B cell (primary cell): ENCODE measurements at regions not wholly inside any gene's neighbourhood (a gene's known extent, or its start where the extent isn't known, plus 50 kb on each side); places are given as distances from the start of the nearest gene placed in this dataset.

ENCODE experiments used
- ATAC-seq: fragments of 200-7000 bp; cut with Tn5 transposase; one replicate; pipeline ENCODE4 v1.10.0; 2021; ENCODE audit warnings: low read depth, mild to moderate bottlenecking, moderate number of reproducible peaks, moderate library complexity
- CTCF ChIA-PET: fragments of 350-600 bp; sonication (Branson Sonifier 250); formaldehyde crosslinking; loops from one replicate; lab custom pipeline; 2021; ENCODE audit warnings: antibody characterized with exemption, inconsistent platforms; lab: Charles Lee
- POLR2A ChIA-PET: fragments of 350-600 bp; sonication (Branson Sonifier 250); formaldehyde crosslinking; loops from one replicate; lab custom pipeline; 2021; ENCODE audit warnings: antibody characterized with exemption; lab: Charles Lee
- DNase-seq: peaks from one replicate; pipeline ENCODE4 v3.0.0; 2013
- H2AFZ ChIP-seq: 2 replicates; pipeline ENCODE4 v1.6.1; 2012; ENCODE audit warnings: mild to moderate bottlenecking, low read depth, low read length; ENCODE audit not compliant: insufficient read depth, poor library complexity, severe bottlenecking
- H3K27ac ChIP-seq, 2 donors: 1 replicate in 1 of 2; 2 replicates in 1 of 2; pipeline ENCODE4 v1.5.1; 2012 to 2013; ENCODE audit warnings: low read length in 2 of 2, mild to moderate bottlenecking in 2 of 2, moderate library complexity in 1 of 2
- H3K27me3 ChIP-seq, 4 experiments: fragments of 200-600 bp in 1 of 4; sonication (generic) in 1 of 4; replicated peaks in 1 of 4; 1 replicate in 2 of 4; 2 replicates in 2 of 4; pipeline versions ENCODE4 v1.6.1 to v1.7.0; 2013 to 2016; ENCODE audit warnings: low read length in 3 of 4, mild to moderate bottlenecking in 2 of 4, mixed read lengths in 1 of 4, moderate library complexity in 1 of 4; ENCODE audit not compliant: insufficient read depth in 4 of 4, control insufficient read depth in 3 of 4; ENCODE audit errors: control extremely low read depth in 1 of 4
- H3K36me3 ChIP-seq, 2 experiments: replicated peaks in 1 of 2; 1 replicate in 1 of 2; 2 replicates in 1 of 2; pipeline versions ENCODE4 v1.6.1 to v1.7.1; 2013; ENCODE audit warnings: low read length in 1 of 2; ENCODE audit not compliant: insufficient read depth in 2 of 2, control insufficient read depth in 1 of 2; ENCODE audit errors: control extremely low read depth in 1 of 2, extremely low read depth in 1 of 2
- H3K4me1 ChIP-seq, 2 donors: fragments of 200-600 bp in 1 of 2; sonication (generic) in 1 of 2; 1 replicate in 1 of 2; 2 replicates in 1 of 2; pipeline versions ENCODE4 v1.5.1 to v1.6.1; 2013 to 2017; ENCODE audit warnings: low read length in 2 of 2; ENCODE audit not compliant: control insufficient read depth in 2 of 2, insufficient read depth in 2 of 2
- H3K4me2 ChIP-seq: replicated peaks from 2 replicates; pipeline ENCODE3; 2012; ENCODE audit warnings: mild to moderate bottlenecking, low read depth, low read length; ENCODE audit not compliant: poor library complexity, severe bottlenecking
- H3K4me3 ChIP-seq, 5 experiments: fragments of 200-600 bp in 1 of 5; sonication (generic) in 1 of 5; 1 replicate in 3 of 5; 2 replicates in 2 of 5; pipeline versions ENCODE4 v1.5.1 to v1.7.0; 2011 to 2016; ENCODE audit warnings: low read length in 4 of 5, mild to moderate bottlenecking in 4 of 5, low read depth in 2 of 5, control low read depth in 1 of 5, moderate library complexity in 1 of 5; ENCODE audit not compliant: insufficient read depth in 1 of 5; ENCODE audit errors: control extremely low read depth in 1 of 5, extremely low read depth in 1 of 5
- H3K79me2 ChIP-seq: fragments of 200-600 bp; sonication (generic); one replicate; pipeline ENCODE4 v1.6.0; 2016; ENCODE audit warnings: low read length; ENCODE audit not compliant: control insufficient read depth, insufficient read depth
- H3K9ac ChIP-seq: fragments of 200-600 bp; sonication (generic); 2 replicates; pipeline ENCODE4 v1.6.1; 2017; ENCODE audit warnings: mild to moderate bottlenecking, low read length, moderate library complexity
- H3K9me3 ChIP-seq, 3 donors: one replicate each; pipeline versions ENCODE4 v1.6.1 to v1.7.1; 2013; ENCODE audit warnings: low read length in 2 of 3; ENCODE audit not compliant: control insufficient read depth in 2 of 3, insufficient read depth in 1 of 3; ENCODE audit errors: control extremely low read depth in 1 of 3
- H4K20me1 ChIP-seq: 2 replicates; pipeline ENCODE4 v1.6.0; 2012; ENCODE audit warnings: mild to moderate bottlenecking, low read length; ENCODE audit not compliant: insufficient read depth, control insufficient read depth, poor library complexity, severe bottlenecking
- H3K27ac Mint-ChIP-seq: one replicate; pipeline ENCODE4 v1.8.0; 2021; ENCODE audit warnings: mixed read lengths
- H3K27me3 Mint-ChIP-seq: one replicate; pipeline ENCODE4 v1.8.0; 2021; ENCODE audit warnings: mixed read lengths
- H3K4me1 Mint-ChIP-seq: one replicate; pipeline ENCODE4 v1.8.0; 2021; ENCODE audit warnings: mixed read lengths
- H3K4me3 Mint-ChIP-seq: one replicate; pipeline ENCODE4 v1.8.0; 2021; ENCODE audit warnings: mixed read lengths
- H3K9me3 Mint-ChIP-seq: one replicate; pipeline ENCODE4 v1.8.0; 2022; ENCODE audit warnings: mixed read lengths; ENCODE audit not compliant: insufficient read depth
- CTCF ChIP-seq: fragments of 200-600 bp; IDR thresholded peaks from one replicate; pipeline ENCODE4 v1.8.0; 2022; ENCODE audit warnings: antibody characterized with exemption, mild to moderate bottlenecking
- EZH2 ChIP-seq: IDR thresholded peaks from 2 replicates; pipeline ENCODE4 v1.6.1; 2012; ENCODE audit warnings: borderline replicate concordance, low read depth, mild to moderate bottlenecking, moderate library complexity, low read length; ENCODE audit not compliant: insufficient read depth, poor library complexity, severe bottlenecking
- WGBS: methylation state at CpG from one replicate; pipeline ENCODE4 v1.1.5; 2013; ENCODE audit warnings: missing lambda C conversion rate; ENCODE audit not compliant: insufficient coverage; 5-methylcytosine and 5-hydroxymethylcytosine counted together
- intact Hi-C: fragments of 100-400 bp; cut with micrococcal nuclease; formaldehyde crosslinking; loops from one replicate; pipeline ENCODE4 v1.10.0; 2022

- CTCF ChIA-PET: no interaction called here
- ATAC-seq: no peak
- POLR2A ChIA-PET: no interaction called here
- H3K27ac Mint-ChIP-seq: no peak overlapping the region
- H3K4me1 ChIP-seq: no peaks in the 10 kb centered on the region
- H3K79me2 ChIP-seq: no peaks in the 10 kb centered on the region
- no peak overlapping the region for H3K9ac ChIP-seq
- no peaks in the 10 kb centered on the region for H3K9me3 Mint-ChIP-seq
- H3K4me1 Mint-ChIP-seq: no peaks in the 10 kb centered on the region
- intact Hi-C loops: no loop called here
- DNase-seq: no peak
- no peak overlapping the region for H2AFZ ChIP-seq
- H3K4me3 Mint-ChIP-seq: no peak overlapping the region
- H3K27me3 Mint-ChIP-seq: peaks cover 36% of the 10 kb centered on the region
- peaks cover 0 to 7% (median 1%) of the 10 kb centered on the region in 4 experiments for H3K27me3 ChIP-seq
- H3K4me2 ChIP-seq: no peak overlapping the region
- H4K20me1 ChIP-seq: no peaks in the 10 kb centered on the region
- no peak overlapping the region for H3K4me3 ChIP-seq
- 100% methylated on average over 2 of the region's 3 CpGs for WGBS
- H3K9me3 ChIP-seq: no peaks in the 10 kb centered on the region
- no peaks in the 10 kb centered on the region for H3K36me3 ChIP-seq
- TF ChIP-seq EZH2 (no peak), CTCF (no peak)
- no peak overlapping the region for H3K27ac ChIP-seq
Measured at GRCh38 chr6:27065183-27065582, 182.3 kb upstream of the PRSS16 start.

GRCh38 chr6:27066381-27066780 lies 181.1 kb upstream of the PRSS16 start:
- ATAC-seq (no peak), DNase-seq (no peak)
- Histone ChIP-seq H3K27ac (no peak overlapping the region), H3K36me3 (no peaks in the 10 kb centered on the region), H2AFZ (no peak overlapping the region), H3K4me2 (no peak overlapping the region), H3K4me3 (no peak overlapping the region), H3K27me3 (peaks cover 0 to 7% (median 1%) of the 10 kb centered on the region in 4 experiments), H3K4me1 (no peaks in the 10 kb centered on the region), H3K9ac (no peak overlapping the region), H4K20me1 (no peaks in the 10 kb centered on the region), H3K9me3 (no peaks in the 10 kb centered on the region), H3K79me2 (no peaks in the 10 kb centered on the region)
- H3K27me3 Mint-ChIP-seq: peaks cover 33% of the 10 kb centered on the region
- no peaks in the 10 kb centered on the region for H3K9me3 Mint-ChIP-seq
- no peaks in the 10 kb centered on the region for H3K4me1 Mint-ChIP-seq
- TF ChIP-seq EZH2 (no peak), CTCF (no peak)
- ChIA-PET CTCF (no interaction called here), POLR2A (no interaction called here)
- intact Hi-C loops: no loop called here
- WGBS: 66% methylated on average over 4 of the region's 4 CpGs
- no peak overlapping the region for H3K27ac Mint-ChIP-seq
- H3K4me3 Mint-ChIP-seq: no peak overlapping the region
